ENCODE measurements at regions not wholly inside any gene's neighbourhood (a gene's known extent, or its start where the extent isn't known, plus 50 kb on each side); places are given as distances from the start of the nearest gene placed in this dataset.

GRCh38 chr2:120926463-120927264 lies 191.0 kb downstream of the GLI2 start:
- H3K4me3 ChIP-seq = no peak overlapping the region
- intact Hi-C loops (cut with DNase I) = no loop called here
- TF ChIP-seq CTCF (IDR thresholded peaks at IDR 0.05) = no peak
- DNase-seq (peak in 1 of 2 donors; percentile 15), ATAC-seq (no peak)
- H3K36me3 ChIP-seq (ENCODE audit: insufficient read depth in 1 of 2, low read depth in 1 of 2) = no peaks in the 10 kb centered on the region
- no peaks in the 10 kb centered on the region for H3K9me3 ChIP-seq
- no peaks in the 10 kb centered on the region for H3K27me3 ChIP-seq (ENCODE audit: insufficient read depth in 3 of 3, low read length in 2 of 3)
- no peak overlapping the region for H3K27ac ChIP-seq
- 80 to 85% (median 85%) methylated on average over 28 of the region's 28 CpGs for WGBS, 3 donors
- no peaks in the 10 kb centered on the region for H3K4me1 ChIP-seq

GRCh38 chr2:120927265-120927628 lies 191.6 kb downstream of the GLI2 start:
- DNase-seq (no peak), ATAC-seq (no peak)
- TF ChIP-seq CTCF (IDR thresholded peaks at IDR 0.05) = no peak
- H3K4me3 ChIP-seq = no peak overlapping the region
- intact Hi-C loops (cut with DNase I) = no loop called here
- H3K27me3 ChIP-seq (ENCODE audit: insufficient read depth in 3 of 3, low read length in 2 of 3) = no peaks in the 10 kb centered on the region
- H3K9me3 ChIP-seq = no peaks in the 10 kb centered on the region
- no peak overlapping the region for H3K27ac ChIP-seq
- no peaks in the 10 kb centered on the region for H3K36me3 ChIP-seq (ENCODE audit: insufficient read depth in 1 of 2, low read depth in 1 of 2)
- peaks cover 6% of the 10 kb centered on the region for H3K4me1 ChIP-seq
- 83 to 91% (median 85%) methylated on average over 11 of the region's 11 CpGs for WGBS, 3 donors

DNA sequence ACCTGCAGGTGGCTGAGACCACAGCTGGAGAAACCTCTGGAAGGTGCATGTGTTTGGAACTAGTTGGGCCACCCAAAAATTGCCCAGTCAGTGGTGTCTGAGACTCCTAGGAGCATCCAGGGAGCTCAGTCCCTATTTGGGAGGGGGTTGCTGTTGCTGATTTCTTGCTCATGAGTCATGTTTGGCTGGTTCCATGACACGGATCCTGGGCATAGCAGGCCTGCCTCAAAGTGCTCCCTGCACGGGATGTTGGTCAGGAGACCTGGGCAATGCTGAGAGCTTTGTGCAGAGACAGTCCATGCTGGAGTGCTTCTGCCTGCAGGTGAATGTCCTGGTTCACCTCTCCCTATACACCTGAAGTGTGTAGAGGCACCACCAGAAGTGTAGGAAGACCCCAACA lies 194.2 kb downstream of the GLI2 start:
- Histone ChIP-seq H3K27ac (no peak overlapping the region), H3K4me1 (peaks cover 27% of the 10 kb centered on the region), H3K36me3 (ENCODE audit: insufficient read depth in 1 of 2, low read depth in 1 of 2) (no peaks in the 10 kb centered on the region), H3K27me3 (ENCODE audit: insufficient read depth in 3 of 3, low read length in 2 of 3) (no peaks in the 10 kb centered on the region), H3K9me3 (no peaks in the 10 kb centered on the region), H3K4me3 (no peak overlapping the region)
- DNase-seq (no peak), ATAC-seq (no peak)
- no peak for TF ChIP-seq CTCF (IDR thresholded peaks at IDR 0.05)
- 69 to 86% (median 79%) methylated on average over 2 of the region's 2 CpGs for WGBS, 3 donors
- intact Hi-C loops (cut with DNase I) = no loop called here

DNA sequence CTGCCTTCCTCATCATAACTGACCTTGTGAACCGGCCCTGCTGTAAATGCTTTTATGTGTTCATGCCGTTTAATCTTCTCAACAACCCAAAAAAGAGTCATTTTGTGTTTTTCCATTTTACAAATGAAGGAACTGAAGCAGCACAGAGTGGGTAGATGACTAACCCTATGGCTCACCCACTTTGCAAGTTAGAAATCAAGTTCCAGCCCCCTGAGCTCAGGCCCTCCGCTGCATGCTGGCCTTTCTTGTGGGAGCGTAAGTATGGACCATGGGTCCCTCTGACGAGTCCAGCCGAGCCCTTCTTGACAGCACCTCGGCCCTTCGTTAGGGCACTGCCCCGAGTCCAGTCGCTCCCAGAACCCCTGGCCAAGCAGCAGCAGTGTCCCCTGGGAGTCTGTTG lies 194.6 kb downstream of the GLI2 start:
- Histone ChIP-seq H3K9me3 (no peaks in the 10 kb centered on the region), H3K4me1 (peaks cover 31% of the 10 kb centered on the region), H3K27me3 (ENCODE audit: insufficient read depth in 3 of 3, low read length in 2 of 3) (no peaks in the 10 kb centered on the region), H3K27ac (no peak overlapping the region), H3K36me3 (ENCODE audit: insufficient read depth in 1 of 2, low read depth in 1 of 2) (no peaks in the 10 kb centered on the region), H3K4me3 (no peak overlapping the region)
- DNase-seq = no peak
- no peak for TF ChIP-seq CTCF (IDR thresholded peaks at IDR 0.05)
- WGBS, 3 donors = 96% methylated on average over 10 of the region's 10 CpGs
- intact Hi-C loops (cut with DNase I) = no loop called here
- ATAC-seq = no peak

DNA sequence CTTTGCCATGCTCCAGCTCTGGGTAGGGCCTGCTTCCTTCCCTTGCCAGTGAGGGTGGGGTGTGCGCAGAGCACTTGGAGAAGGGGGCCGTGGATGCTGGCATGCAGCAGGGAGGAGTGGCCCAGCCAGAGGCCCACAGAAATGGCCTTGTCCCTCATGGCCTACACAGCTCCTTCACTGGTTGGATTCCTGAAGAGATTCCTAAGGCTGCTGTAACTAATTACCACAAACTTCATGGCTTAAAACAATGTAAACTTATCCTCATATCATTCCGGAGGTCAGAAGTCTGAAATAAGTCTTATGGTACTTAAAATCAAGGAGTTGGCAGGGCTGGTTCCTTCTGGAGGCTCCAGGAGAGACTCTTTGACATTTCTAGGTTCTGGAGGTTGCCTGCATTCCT lies 195.2 kb downstream of the GLI2 start:
- Histone ChIP-seq H3K27ac (no peak overlapping the region), H3K9me3 (no peaks in the 10 kb centered on the region), H3K4me3 (no peak overlapping the region), H3K27me3 (ENCODE audit: insufficient read depth in 3 of 3, low read length in 2 of 3) (no peaks in the 10 kb centered on the region), H3K36me3 (ENCODE audit: insufficient read depth in 1 of 2, low read depth in 1 of 2) (no peaks in the 10 kb centered on the region), H3K4me1 (peaks cover 37% of the 10 kb centered on the region)
- ATAC-seq (no peak), DNase-seq (no peak)
- intact Hi-C loops (cut with DNase I) = no loop called here
- no peak for TF ChIP-seq CTCF (IDR thresholded peaks at IDR 0.05)
- 95 to 98% (median 96%) methylated on average over 3 of the region's 3 CpGs for WGBS, 3 donors

Measured in psoas muscle (tissue), 7 donors.